DND-41 (cell line): ENCODE measurements at regions not wholly inside any gene's neighbourhood (a gene's known extent, or its start where the extent isn't known, plus 50 kb on each side); places are given as distances from the start of the nearest gene placed in this dataset.

Experiments used
- ATAC-seq: fragments of 200-7000 bp; cut with Tn5 transposase; 3 replicates; pipeline ENCODE4 v1.9.1; 2021; ENCODE audit warnings: low read depth; ENCODE audit not compliant: insufficient read depth
- DNase-seq: peaks from one replicate; pipeline ENCODE4 v3.0.0-alpha.2; 2020
- H2AFZ ChIP-seq: 2 replicates; pipeline ENCODE4 v1.6.0; 2012; ENCODE audit warnings: low read depth, low read length
- H3K27ac ChIP-seq: 2 replicates; pipeline ENCODE4 v1.5.1; 2012; ENCODE audit warnings: low read length, inconsistent platforms
- H3K27me3 ChIP-seq: fragments of 200-600 bp; sonication (generic); 2 replicates; pipeline ENCODE4 v1.6.0; 2012; ENCODE audit warnings: low read length, mild to moderate bottlenecking, inconsistent platforms; ENCODE audit not compliant: insufficient read depth, poor library complexity
- H3K36me3 ChIP-seq: 2 replicates; pipeline ENCODE4 v1.5.1; 2012; ENCODE audit warnings: low read length, inconsistent platforms; ENCODE audit not compliant: insufficient read depth
- H3K4me1 ChIP-seq: 2 replicates; pipeline ENCODE4 v1.5.1; 2012; ENCODE audit warnings: mild to moderate bottlenecking, low read length; ENCODE audit not compliant: insufficient read depth
- H3K4me2 ChIP-seq: 2 replicates; pipeline ENCODE4 v1.6.0; 2012; ENCODE audit warnings: mild to moderate bottlenecking, moderate library complexity, low read length, inconsistent platforms; ENCODE audit not compliant: insufficient read depth
- H3K4me3 ChIP-seq, 2 experiments: fragments of 200-600 bp in 1 of 2; shearing (Covaris generic) in 1 of 2; 2 replicates each; pipeline ENCODE4 v1.5.1; 2012 to 2016; ENCODE audit warnings: inconsistent platforms in 2 of 2, low read length in 2 of 2, mild to moderate bottlenecking in 2 of 2, low read depth in 1 of 2, moderate library complexity in 1 of 2
- H3K79me2 ChIP-seq: 2 replicates; pipeline ENCODE4 v1.6.0; 2012; ENCODE audit warnings: low read length, inconsistent platforms; ENCODE audit not compliant: insufficient read depth
- H3K9ac ChIP-seq: 2 replicates; pipeline ENCODE4 v1.6.0; 2012; ENCODE audit warnings: low read depth, mild to moderate bottlenecking, inconsistent platforms, low read length, moderate library complexity
- H3K9me3 ChIP-seq: 2 replicates; pipeline ENCODE4 v1.5.1; 2012; ENCODE audit warnings: low read length, moderate library complexity, mild to moderate bottlenecking, inconsistent platforms; ENCODE audit not compliant: insufficient read depth, severe bottlenecking
- H4K20me1 ChIP-seq: 2 replicates; pipeline ENCODE4 v1.6.0; 2012; ENCODE audit warnings: low read length; ENCODE audit not compliant: insufficient read depth
- EZH2 ChIP-seq: IDR thresholded peaks from 3 replicates; pipeline ENCODE4 v1.6.1; 2012; ENCODE audit warnings: borderline replicate concordance, low read depth, mild to moderate bottlenecking, moderate library complexity, low read length, inconsistent platforms; ENCODE audit not compliant: severe bottlenecking
- TF ChIP-seq, protein P1 (sequence below): IDR thresholded peaks from 2 replicates; pipeline ENCODE4 v1.5.1; 2012; ENCODE audit warnings: borderline replicate concordance, low read length, moderate library complexity, mild to moderate bottlenecking; ENCODE audit not compliant: poor library complexity, severe bottlenecking; ENCODE audit errors: extremely low read depth

DNA sequence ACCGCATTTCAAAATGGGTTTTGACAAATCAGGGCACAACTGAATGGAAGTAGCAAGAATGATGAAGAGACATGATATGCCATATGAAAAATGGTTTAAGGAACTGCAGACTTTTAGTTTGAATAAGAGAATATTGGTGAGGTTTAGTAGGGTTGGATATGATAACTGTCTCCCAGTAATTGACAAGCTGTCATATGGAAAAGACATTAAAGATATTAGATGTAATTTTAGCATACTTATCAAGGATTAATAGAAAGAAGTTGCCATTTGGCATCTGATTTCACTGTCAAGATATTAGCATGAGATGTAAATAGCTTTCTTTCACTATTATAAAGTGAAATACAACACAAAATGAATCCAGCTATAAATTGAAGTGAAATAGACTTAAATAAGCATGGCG is 169.0 kb upstream of the MPDZ start:
- H3K27ac ChIP-seq = no peak overlapping the region
- no peaks in the 10 kb centered on the region for H3K9me3 ChIP-seq
- H2AFZ ChIP-seq = no peak overlapping the region
- no peaks in the 10 kb centered on the region for H3K79me2 ChIP-seq
- DNase-seq = no peak
- H3K4me3 ChIP-seq = no peak overlapping the region
- no peak for ATAC-seq
- TF ChIP-seq EZH2 = no peak
- TF ChIP-seq, protein P1, sequence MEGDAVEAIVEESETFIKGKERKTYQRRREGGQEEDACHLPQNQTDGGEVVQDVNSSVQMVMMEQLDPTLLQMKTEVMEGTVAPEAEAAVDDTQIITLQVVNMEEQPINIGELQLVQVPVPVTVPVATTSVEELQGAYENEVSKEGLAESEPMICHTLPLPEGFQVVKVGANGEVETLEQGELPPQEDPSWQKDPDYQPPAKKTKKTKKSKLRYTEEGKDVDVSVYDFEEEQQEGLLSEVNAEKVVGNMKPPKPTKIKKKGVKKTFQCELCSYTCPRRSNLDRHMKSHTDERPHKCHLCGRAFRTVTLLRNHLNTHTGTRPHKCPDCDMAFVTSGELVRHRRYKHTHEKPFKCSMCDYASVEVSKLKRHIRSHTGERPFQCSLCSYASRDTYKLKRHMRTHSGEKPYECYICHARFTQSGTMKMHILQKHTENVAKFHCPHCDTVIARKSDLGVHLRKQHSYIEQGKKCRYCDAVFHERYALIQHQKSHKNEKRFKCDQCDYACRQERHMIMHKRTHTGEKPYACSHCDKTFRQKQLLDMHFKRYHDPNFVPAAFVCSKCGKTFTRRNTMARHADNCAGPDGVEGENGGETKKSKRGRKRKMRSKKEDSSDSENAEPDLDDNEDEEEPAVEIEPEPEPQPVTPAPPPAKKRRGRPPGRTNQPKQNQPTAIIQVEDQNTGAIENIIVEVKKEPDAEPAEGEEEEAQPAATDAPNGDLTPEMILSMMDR = no peak
- H3K4me2 ChIP-seq = no peak overlapping the region
- no peak overlapping the region for H3K9ac ChIP-seq
- no peaks in the 10 kb centered on the region for H4K20me1 ChIP-seq
- no peaks in the 10 kb centered on the region for H3K36me3 ChIP-seq
- no peaks in the 10 kb centered on the region for H3K27me3 ChIP-seq
- H3K4me1 ChIP-seq = no peaks in the 10 kb centered on the region

DNA sequence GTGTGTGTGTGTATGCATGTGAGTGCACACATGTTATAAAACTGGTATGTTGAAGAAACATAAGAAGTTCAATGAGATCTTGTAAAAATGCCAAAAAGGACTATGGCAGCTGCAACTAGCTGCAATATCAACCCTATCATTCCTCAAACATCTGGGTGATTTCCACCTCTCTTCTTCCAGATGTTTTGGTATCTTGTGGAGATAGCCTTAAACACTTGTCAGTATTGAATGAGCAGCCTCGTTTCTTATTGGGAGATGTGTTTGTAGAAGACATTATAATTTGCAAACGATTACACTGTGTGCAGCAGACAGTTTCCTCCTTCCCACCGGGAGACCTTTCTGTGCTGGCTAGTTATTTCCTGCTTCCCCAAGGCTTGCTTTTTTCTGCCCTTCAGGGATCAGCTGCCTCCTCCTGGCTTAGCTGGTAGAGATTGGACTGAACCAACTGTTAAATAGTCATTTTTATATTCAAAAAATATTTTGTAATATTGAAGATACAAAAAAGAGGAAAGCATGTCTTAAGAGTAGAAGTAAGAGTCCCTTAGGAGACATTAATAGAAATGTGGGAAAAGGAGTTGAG is 168.4 kb upstream of the MPDZ start:
- Histone ChIP-seq H4K20me1 (no peaks in the 10 kb centered on the region), H3K4me1 (no peaks in the 10 kb centered on the region), H3K4me2 (no peak overlapping the region), H3K27me3 (no peaks in the 10 kb centered on the region), H3K9me3 (no peaks in the 10 kb centered on the region), H2AFZ (no peak overlapping the region), H3K4me3 (no peak overlapping the region), H3K79me2 (no peaks in the 10 kb centered on the region), H3K27ac (no peak overlapping the region), H3K9ac (no peak overlapping the region), H3K36me3 (no peaks in the 10 kb centered on the region)
- no peak for ATAC-seq
- no peak for DNase-seq
- TF ChIP-seq, protein P1 = no peak
- TF ChIP-seq EZH2 = no peak

DNA sequence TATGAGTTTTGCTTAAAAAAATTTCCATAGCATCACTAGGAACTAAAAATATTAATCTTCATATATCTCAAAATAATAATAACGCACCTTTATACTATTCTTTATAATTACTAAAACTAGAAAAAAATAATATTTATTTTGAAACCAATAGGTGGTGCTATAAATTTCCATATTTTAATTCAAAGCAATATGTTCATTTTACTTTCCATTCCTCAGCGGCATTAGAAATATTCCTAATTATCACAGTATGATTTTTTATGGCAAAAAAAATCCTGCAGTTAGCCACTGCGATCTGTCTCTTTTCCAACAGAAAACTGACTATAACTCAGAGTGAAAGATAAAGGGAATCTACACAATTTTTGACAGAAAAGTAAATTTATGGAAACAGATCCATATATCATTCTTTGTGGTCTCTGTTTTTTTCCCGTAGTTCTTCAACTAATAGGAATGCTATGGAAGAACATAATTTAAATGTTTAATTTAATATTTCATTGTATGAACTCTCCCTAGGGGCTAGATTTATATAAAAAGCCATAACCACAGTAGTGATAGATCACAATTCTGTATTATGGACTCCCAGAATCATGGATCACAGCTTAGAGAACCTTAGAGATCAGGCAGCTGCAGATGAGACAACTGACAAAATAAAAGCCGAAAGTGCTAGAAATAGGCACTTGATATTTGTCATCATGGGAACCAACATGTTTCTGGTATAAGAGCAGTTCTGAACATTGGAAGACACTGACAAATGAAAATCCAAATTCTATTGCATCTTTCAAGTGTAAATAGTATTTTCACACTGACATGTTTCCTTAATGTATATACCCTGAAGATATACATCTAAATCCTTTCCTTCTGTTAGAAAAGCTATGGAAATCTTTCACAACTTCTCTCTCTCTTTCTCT is 167.7 kb upstream of the MPDZ start:
- Histone ChIP-seq H3K9ac (no peak overlapping the region), H3K27ac (no peak overlapping the region)

More for the DNA sequence above, 167.7 kb upstream of the MPDZ start:
- no peak overlapping the region for H2AFZ ChIP-seq
- no peaks in the 10 kb centered on the region for H3K27me3 ChIP-seq
- no peak for ATAC-seq
- no peak for DNase-seq
- no peaks in the 10 kb centered on the region for H3K9me3 ChIP-seq
- no peak overlapping the region for H3K4me3 ChIP-seq
- H3K4me1 ChIP-seq = no peaks in the 10 kb centered on the region
- H4K20me1 ChIP-seq = no peaks in the 10 kb centered on the region
- TF ChIP-seq, protein P1 = no peak
- TF ChIP-seq EZH2 = no peak
- H3K79me2 ChIP-seq = no peaks in the 10 kb centered on the region
- H3K4me2 ChIP-seq = no peak overlapping the region
- H3K36me3 ChIP-seq = no peaks in the 10 kb centered on the region
